Mucosa of descending colon (tissue), 3 donors: ENCODE measurements at regions not wholly inside any gene's neighbourhood (a gene's known extent, or its start where the extent isn't known, plus 50 kb on each side); places are given as distances from the start of the nearest gene placed in this dataset.

Experiments
- ATAC-seq: fragments of 200-7000 bp; cut with Tn5 transposase; one replicate; pipeline ENCODE4 v1.9.1; 2020; ENCODE audit warnings: mild to moderate bottlenecking, moderate library complexity
- DNase-seq, 3 donors: peaks; one replicate each; pipeline ENCODE4 v3.0.0-alpha.2; 2020
- H3K36me3 ChIP-seq: fragments of 200-600 bp; one replicate; pipeline ENCODE4 v1.8.0; 2021; ENCODE audit warnings: low read depth, mild to moderate bottlenecking
- H3K4me1 ChIP-seq: fragments of 200-600 bp; one replicate; pipeline ENCODE4 v1.8.0; 2021; ENCODE audit warnings: low read depth, mild to moderate bottlenecking
- H3K4me3 ChIP-seq: fragments of 200-600 bp; one replicate; pipeline ENCODE4 v1.8.0; 2021; ENCODE audit warnings: mild to moderate bottlenecking
- H3K9me3 ChIP-seq: fragments of 200-600 bp; one replicate; pipeline ENCODE4 v1.8.0; 2021; ENCODE audit warnings: mild to moderate bottlenecking
- CTCF ChIP-seq: fragments of 200-600 bp; IDR thresholded peaks from one replicate; pipeline ENCODE4 v1.8.0; 2022; ENCODE audit warnings: antibody characterized with exemption, mild to moderate bottlenecking
- intact Hi-C, 2 donors: fragments of 100-400 bp; cut with DNase I in 1 of 2; cut with micrococcal nuclease in 1 of 2; formaldehyde crosslinking; loops; one replicate each; pipeline versions ENCODE4 v1.11.0 to v1.11.1; 2022; cut with DNase I, micrococcal nuclease
- donor health status: DM: no; HTN: no; CAD: no; lungs with moderate emphysema.
- donor health status: DM: no; HTN: no; CAD: no.
- donor health status: DM: no; HTN: yes; CAD: no.

GRCh38 chr11:25900814-25901213 is 431.1 kb upstream of the ANO3 start:
- intact Hi-C loops: no loop called here

DNA sequence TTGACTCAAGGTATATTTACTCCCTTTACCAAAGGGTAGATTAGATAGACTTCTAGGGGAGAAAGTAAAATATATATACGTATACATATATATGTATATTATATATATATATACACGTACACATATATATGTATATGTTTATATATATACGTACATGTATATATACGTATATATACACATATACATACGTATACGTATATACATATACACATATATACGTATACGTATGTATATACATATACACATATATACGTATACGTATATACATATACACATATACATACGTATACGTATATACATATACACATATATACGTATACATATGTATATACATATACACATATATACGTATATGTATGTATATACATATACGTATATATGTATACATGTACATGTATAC is 430.5 kb upstream of the ANO3 start:
- ATAC-seq: no peak
- intact Hi-C loops: no loop called here
- TF ChIP-seq CTCF: no peak

More at GRCh38 chr11:25900814-25901213, 431.1 kb upstream of the ANO3 start:
- ATAC-seq: no peak
- H3K4me3 ChIP-seq: no peak overlapping the region
- no peak for DNase-seq
- H3K4me1 ChIP-seq: no peaks in the 10 kb centered on the region
- TF ChIP-seq CTCF: no peak
- no peaks in the 10 kb centered on the region for H3K9me3 ChIP-seq
- no peaks in the 10 kb centered on the region for H3K36me3 ChIP-seq

GRCh38 chr11:25902476-25902875 is 429.5 kb upstream of the ANO3 start:
- H3K4me3 ChIP-seq: no peak overlapping the region
- H3K9me3 ChIP-seq: no peaks in the 10 kb centered on the region
- TF ChIP-seq CTCF: no peak
- ATAC-seq: no peak
- no peak for DNase-seq
- H3K4me1 ChIP-seq: no peaks in the 10 kb centered on the region
- H3K36me3 ChIP-seq: no peaks in the 10 kb centered on the region
- intact Hi-C loops: no loop called here

More for the DNA sequence above, 430.5 kb upstream of the ANO3 start:
- Histone ChIP-seq H3K4me1 (no peaks in the 10 kb centered on the region), H3K4me3 (no peak overlapping the region), H3K36me3 (no peaks in the 10 kb centered on the region), H3K9me3 (no peaks in the 10 kb centered on the region)
- no peak for DNase-seq

GRCh38 chr11:25908726-25909125 is 423.2 kb upstream of the ANO3 start:
- no peaks in the 10 kb centered on the region for H3K9me3 ChIP-seq
- no peaks in the 10 kb centered on the region for H3K36me3 ChIP-seq
- no peak for TF ChIP-seq CTCF
- DNase-seq (no peak), ATAC-seq (no peak)
- H3K4me3 ChIP-seq: no peak overlapping the region
- H3K4me1 ChIP-seq: peaks cover 4% of the 10 kb centered on the region
- intact Hi-C loops: no loop called here

DNA sequence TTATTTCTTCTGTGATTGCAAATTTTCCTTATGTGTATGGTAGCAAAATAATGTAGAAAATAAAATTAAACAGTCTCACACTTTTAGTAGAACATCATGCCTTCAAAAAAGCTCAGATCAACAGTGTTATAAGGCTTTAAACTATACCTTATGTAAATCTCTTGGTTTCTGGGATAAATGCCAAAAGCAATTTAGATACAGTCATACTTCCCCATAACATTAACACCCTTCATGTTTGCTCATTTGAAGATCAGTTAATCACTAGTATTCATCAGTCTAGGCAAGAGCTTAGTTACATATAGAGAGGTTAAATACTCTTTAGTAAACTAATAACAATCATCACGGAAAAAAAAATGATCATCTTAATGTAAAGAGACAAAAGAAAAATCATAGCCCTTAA is 421.8 kb upstream of the ANO3 start:
- peaks cover 4% of the 10 kb centered on the region for H3K4me1 ChIP-seq
- intact Hi-C loops: no loop called here
- no peak for TF ChIP-seq CTCF
- no peak overlapping the region for H3K4me3 ChIP-seq
- H3K9me3 ChIP-seq: no peaks in the 10 kb centered on the region
- ATAC-seq (peak; percentile 88), DNase-seq (no peak)
- no peaks in the 10 kb centered on the region for H3K36me3 ChIP-seq

DNA sequence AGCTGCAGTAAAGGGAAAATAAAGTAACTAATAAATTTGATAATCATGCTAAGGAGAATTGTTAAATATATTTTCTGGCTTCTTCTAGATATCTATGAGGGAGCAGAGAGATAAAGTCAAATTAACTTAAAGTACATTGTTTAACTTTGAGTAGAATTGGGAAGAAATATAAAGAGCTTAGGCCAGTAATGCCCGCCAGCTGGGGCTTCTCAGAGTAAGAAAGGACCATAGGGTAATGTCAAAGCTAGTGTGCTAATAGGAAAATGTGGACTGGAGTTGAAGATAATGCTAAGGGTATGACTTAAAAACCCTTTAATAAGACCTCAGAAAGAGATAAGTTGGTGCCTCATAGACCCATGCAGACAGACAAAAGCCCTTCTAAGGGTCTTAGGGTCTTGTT is 411.6 kb upstream of the ANO3 start:
- ATAC-seq (no peak), DNase-seq (no peak)
- peaks cover 16% of the 10 kb centered on the region for H3K9me3 ChIP-seq
- H3K36me3 ChIP-seq: no peaks in the 10 kb centered on the region
- no peak overlapping the region for H3K4me3 ChIP-seq
- H3K4me1 ChIP-seq: no peaks in the 10 kb centered on the region
- TF ChIP-seq CTCF: no peak
- intact Hi-C loops: no loop called here
